IMR-90 (cell line): ENCODE measurements at regions not wholly inside any gene's neighbourhood (a gene's known extent, or its start where the extent isn't known, plus 50 kb on each side); places are given as distances from the start of the nearest gene placed in this dataset.

Source experiments
- ATAC-seq: fragments of 200-7000 bp; cut with Tn5 transposase; 2 replicates; pipeline ENCODE4 v1.9.1; 2020; ENCODE audit warnings: low read depth, mild to moderate bottlenecking, moderate library complexity
- BruUV-seq: library from RNA; stranded (reverse); fragments of 400-500 nt; replicated peaks from 2 replicates; lab custom pipeline; 2021; lab: Mats Ljungman, UMichigan
- CTCF ChIA-PET: fragments of 300-600 bp; formaldehyde crosslinking; extraction: SDS; loops from one replicate; lab custom pipeline; 2021; ENCODE audit warnings: antibody characterized with exemption; lab: Yijun Ruan, JAX
- POLR2A ChIA-PET: fragments of 300-600 bp; sonication (Branson Sonifier 250); formaldehyde crosslinking; loops from one replicate; lab custom pipeline; 2022; ENCODE audit warnings: antibody characterized with exemption; ENCODE audit not compliant: unreplicated experiment; lab: Charles Lee
- DNase-seq: peaks from one replicate; pipeline ENCODE4 v3.0.0; 2013
- H2AFZ ChIP-seq: replicated peaks from 2 replicates; pipeline ENCODE3; 2013; ENCODE audit warnings: low read length, mild to moderate bottlenecking; ENCODE audit not compliant: poor library complexity
- H2AK5ac ChIP-seq: 2 replicates; pipeline ENCODE4 v1.6.1; 2013; ENCODE audit warnings: low read depth, low read length, inconsistent platforms
- H2AK9ac ChIP-seq: replicated peaks from 2 replicates; pipeline ENCODE3; 2013; ENCODE audit warnings: mild to moderate bottlenecking, low read depth, low read length, moderate library complexity; ENCODE audit not compliant: poor library complexity
- H2BK120ac ChIP-seq: 2 replicates; pipeline ENCODE4 v1.6.1; 2013; ENCODE audit warnings: low read depth, low read length, inconsistent platforms
- H2BK15ac ChIP-seq: 3 replicates; pipeline ENCODE4 v1.6.1; 2013; ENCODE audit warnings: low read depth, low read length, inconsistent platforms
- H2BK20ac ChIP-seq: 2 replicates; pipeline ENCODE4 v1.6.1; 2013; ENCODE audit warnings: low read depth, mild to moderate bottlenecking, inconsistent platforms, low read length, moderate library complexity
- H2BK5ac ChIP-seq: 2 replicates; pipeline ENCODE4 v1.6.1; 2013; ENCODE audit warnings: mild to moderate bottlenecking, low read depth, low read length, inconsistent platforms; ENCODE audit not compliant: poor library complexity, severe bottlenecking
- H3K14ac ChIP-seq: replicated peaks from 2 replicates; pipeline ENCODE4 v1.6.1; 2013; ENCODE audit warnings: low read depth, low read length, inconsistent platforms
- H3K18ac ChIP-seq: 2 replicates; pipeline ENCODE4 v1.6.1; 2013; ENCODE audit warnings: low read depth, low read length, control low read depth
- H3K23ac ChIP-seq: 2 replicates; pipeline ENCODE4 v1.6.1; 2013; ENCODE audit warnings: low read depth, low read length, inconsistent platforms
- H3K27ac ChIP-seq: 2 replicates; pipeline ENCODE4 v1.5.1; 2013; ENCODE audit warnings: mild to moderate bottlenecking, control low read depth, low read length; ENCODE audit not compliant: insufficient read depth
- H3K27me3 ChIP-seq: 2 replicates; pipeline ENCODE4 v1.6.1; 2013; ENCODE audit warnings: low read length; ENCODE audit not compliant: control insufficient read depth, insufficient read depth
- H3K36me3 ChIP-seq: 2 replicates; pipeline ENCODE4 v1.6.1; 2013; ENCODE audit warnings: low read length, mixed read lengths; ENCODE audit not compliant: control insufficient read depth, insufficient read depth
- H3K4ac ChIP-seq: 2 replicates; pipeline ENCODE4 v1.6.1; 2013; ENCODE audit warnings: low read depth, low read length, inconsistent platforms
- H3K4me1 ChIP-seq: 2 replicates; pipeline ENCODE4 v1.6.1; 2013; ENCODE audit warnings: low read length, mixed read lengths; ENCODE audit not compliant: control insufficient read depth, insufficient read depth
- H3K4me2 ChIP-seq: 2 replicates; pipeline ENCODE4 v1.6.1; 2013; ENCODE audit warnings: low read depth, mild to moderate bottlenecking, control low read depth, low read length, moderate library complexity
- H3K4me3 ChIP-seq: 2 replicates; pipeline ENCODE4 v1.5.1; 2013; ENCODE audit warnings: low read depth, mild to moderate bottlenecking, control low read depth, low read length, moderate library complexity; ENCODE audit not compliant: insufficient read depth
- H3K56ac ChIP-seq: 2 replicates; pipeline ENCODE4 v1.6.1; 2013; ENCODE audit warnings: low read length, inconsistent platforms; ENCODE audit not compliant: insufficient read depth; ENCODE audit errors: extremely low read depth
- H3K79me1 ChIP-seq, 2 experiments: 2 replicates each; pipeline ENCODE4 v1.6.1; 2013; ENCODE audit warnings: low read length in 2 of 2, inconsistent platforms in 1 of 2, low read depth in 1 of 2
- H3K9ac ChIP-seq: 2 replicates; pipeline ENCODE4 v1.6.1; 2013; ENCODE audit warnings: low read depth, low read length, control low read depth
- H3K9me1 ChIP-seq: 2 replicates; pipeline ENCODE4 v1.6.1; 2013; ENCODE audit warnings: low read length, inconsistent platforms; ENCODE audit not compliant: insufficient read depth
- H3K9me3 ChIP-seq: 2 replicates; pipeline ENCODE4 v1.6.1; 2013; ENCODE audit warnings: low read length; ENCODE audit not compliant: control insufficient read depth, insufficient read depth
- H4K20me1 ChIP-seq: 2 replicates; pipeline ENCODE4 v1.6.1; 2013; ENCODE audit warnings: low read length, inconsistent platforms; ENCODE audit not compliant: insufficient read depth
- H4K5ac ChIP-seq: 2 replicates; pipeline ENCODE4 v1.6.1; 2013; ENCODE audit warnings: mild to moderate bottlenecking, low read depth, low read length, control low read depth
- H4K8ac ChIP-seq, 2 experiments: 2 replicates each; pipeline ENCODE4 v1.6.1; 2013; ENCODE audit warnings: low read depth in 2 of 2, low read length in 2 of 2, control low read depth in 1 of 2, inconsistent platforms in 1 of 2
- H4K91ac ChIP-seq: 2 replicates; pipeline ENCODE4 v1.6.1; 2013; ENCODE audit warnings: low read depth, low read length, inconsistent platforms; ENCODE audit not compliant: insufficient read depth
- CEBPB ChIP-seq: IDR thresholded peaks from 2 replicates; pipeline ENCODE4 v1.6.1; 2012; ENCODE audit warnings: low read depth, low read length, improper control_type of control experiment
- MAZ ChIP-seq: IDR thresholded peaks from 2 replicates; pipeline ENCODE4 v1.6.1; 2012; ENCODE audit warnings: low read depth, mild to moderate bottlenecking, low read length, improper control_type of control experiment, moderate library complexity, borderline replicate concordance
- WGBS, 2 experiments: methylation state at CpG; one replicate each; pipeline versions ENCODE4 v1.1.5 to v1.1.7; 2013; ENCODE audit warnings: missing lambda C conversion rate in 2 of 2; ENCODE audit not compliant: insufficient read length in 1 of 2; ENCODE audit errors: extremely low coverage in 2 of 2; 5-methylcytosine and 5-hydroxymethylcytosine counted together
- dilution Hi-C: fragments of 300-500 bp; cut with HindIII; formaldehyde crosslinking; loops from one replicate; pipeline ENCODE4 v1.14.3; 2018; ENCODE audit warnings: low sequenced_read_pairs; ENCODE audit not compliant: unreplicated experiment
- in situ Hi-C: fragments of 300-500 bp; cut with MboI; formaldehyde crosslinking; loops from 3 replicates; pipeline ENCODE4 v1.14.3; 2019; ENCODE audit warnings: low sequenced_read_pairs, inconsistent platforms, mixed read lengths
- intact Hi-C: fragments of 100-400 bp; cut with micrococcal nuclease; formaldehyde crosslinking; loops from 2 replicates; pipeline ENCODE4 v1.10.0; 2022

- Histone ChIP-seq H3K18ac (no peak overlapping the region), H3K4me1 (no peaks in the 10 kb centered on the region), H3K4me3 (no peak overlapping the region), H3K4ac (no peak overlapping the region), H2AK9ac (no peak overlapping the region), H3K14ac (no peak overlapping the region), H3K4me2 (no peak overlapping the region), H2BK20ac (no peak overlapping the region), H2BK5ac (no peak overlapping the region), H4K20me1 (no peaks in the 10 kb centered on the region), H2BK15ac (no peak overlapping the region), H2BK120ac (no peak overlapping the region), H3K27me3 (peaks cover 29% of the 10 kb centered on the region), H3K9ac (no peak overlapping the region), H3K27ac (no peak overlapping the region), H3K36me3 (no peaks in the 10 kb centered on the region), H3K9me1 (no peaks in the 10 kb centered on the region), H3K79me1 (no peaks in the 10 kb centered on the region), H2AFZ (no peak overlapping the region), H3K9me3 (no peaks in the 10 kb centered on the region), H4K5ac (no peak overlapping the region), H3K23ac (no peak overlapping the region), H2AK5ac (no peak overlapping the region), H4K8ac (no peak overlapping the region), H4K91ac (no peak overlapping the region), H3K56ac (no peak overlapping the region)
- DNase-seq: no peak
- in situ Hi-C loops: no loop called here
- BruUV-seq: no TSS peak
- CTCF ChIA-PET: no interaction called here
- 81% methylated on average over 4 of the region's 6 CpGs; no CpG with 5 or more reads in 1 of the 2 experiments for WGBS, 2 experiments
- dilution Hi-C loops: no loop called here
- POLR2A ChIA-PET: no interaction called here
- TF ChIP-seq MAZ: no peak
- no peak for TF ChIP-seq CEBPB
- ATAC-seq: no peak
- intact Hi-C loops: no loop called here
These were observed 74.1 kb upstream of the LHX1 start for GRCh38 chr17:36863131-36863530.
